IMR-90 (cell line): ENCODE measurements at regions not wholly inside any gene's neighbourhood (a gene's known extent, or its start where the extent isn't known, plus 50 kb on each side); places are given as distances from the start of the nearest gene placed in this dataset.

Experiments used
- ATAC-seq: fragments of 200-7000 bp; cut with Tn5 transposase; 2 replicates; pipeline ENCODE4 v1.9.1; 2020; ENCODE audit warnings: low read depth, mild to moderate bottlenecking, moderate library complexity
- BruUV-seq: library from RNA; stranded (reverse); fragments of 400-500 nt; replicated peaks from 2 replicates; lab custom pipeline; 2021; lab: Mats Ljungman, UMichigan
- CTCF ChIA-PET: fragments of 300-600 bp; formaldehyde crosslinking; extraction: SDS; loops from one replicate; lab custom pipeline; 2021; ENCODE audit warnings: antibody characterized with exemption; lab: Yijun Ruan, JAX
- POLR2A ChIA-PET: fragments of 300-600 bp; sonication (Branson Sonifier 250); formaldehyde crosslinking; loops from one replicate; lab custom pipeline; 2022; ENCODE audit warnings: antibody characterized with exemption; ENCODE audit not compliant: unreplicated experiment; lab: Charles Lee
- DNase-seq: peaks from one replicate; pipeline ENCODE4 v3.0.0; 2013
- H2AFZ ChIP-seq: replicated peaks from 2 replicates; pipeline ENCODE3; 2013; ENCODE audit warnings: low read length, mild to moderate bottlenecking; ENCODE audit not compliant: poor library complexity
- H2AK5ac ChIP-seq: 2 replicates; pipeline ENCODE4 v1.6.1; 2013; ENCODE audit warnings: low read depth, low read length, inconsistent platforms
- H2AK9ac ChIP-seq: replicated peaks from 2 replicates; pipeline ENCODE3; 2013; ENCODE audit warnings: mild to moderate bottlenecking, low read depth, low read length, moderate library complexity; ENCODE audit not compliant: poor library complexity
- H2BK120ac ChIP-seq: 2 replicates; pipeline ENCODE4 v1.6.1; 2013; ENCODE audit warnings: low read depth, low read length, inconsistent platforms
- H2BK15ac ChIP-seq: 3 replicates; pipeline ENCODE4 v1.6.1; 2013; ENCODE audit warnings: low read depth, low read length, inconsistent platforms
- H2BK20ac ChIP-seq: 2 replicates; pipeline ENCODE4 v1.6.1; 2013; ENCODE audit warnings: low read depth, mild to moderate bottlenecking, inconsistent platforms, low read length, moderate library complexity
- H2BK5ac ChIP-seq: 2 replicates; pipeline ENCODE4 v1.6.1; 2013; ENCODE audit warnings: mild to moderate bottlenecking, low read depth, low read length, inconsistent platforms; ENCODE audit not compliant: poor library complexity, severe bottlenecking
- H3K14ac ChIP-seq: replicated peaks from 2 replicates; pipeline ENCODE4 v1.6.1; 2013; ENCODE audit warnings: low read depth, low read length, inconsistent platforms
- H3K18ac ChIP-seq: 2 replicates; pipeline ENCODE4 v1.6.1; 2013; ENCODE audit warnings: low read depth, low read length, control low read depth
- H3K23ac ChIP-seq: 2 replicates; pipeline ENCODE4 v1.6.1; 2013; ENCODE audit warnings: low read depth, low read length, inconsistent platforms
- H3K27ac ChIP-seq: 2 replicates; pipeline ENCODE4 v1.5.1; 2013; ENCODE audit warnings: mild to moderate bottlenecking, control low read depth, low read length; ENCODE audit not compliant: insufficient read depth
- H3K27me3 ChIP-seq: 2 replicates; pipeline ENCODE4 v1.6.1; 2013; ENCODE audit warnings: low read length; ENCODE audit not compliant: control insufficient read depth, insufficient read depth
- H3K36me3 ChIP-seq: 2 replicates; pipeline ENCODE4 v1.6.1; 2013; ENCODE audit warnings: low read length, mixed read lengths; ENCODE audit not compliant: control insufficient read depth, insufficient read depth
- H3K4ac ChIP-seq: 2 replicates; pipeline ENCODE4 v1.6.1; 2013; ENCODE audit warnings: low read depth, low read length, inconsistent platforms
- H3K4me1 ChIP-seq: 2 replicates; pipeline ENCODE4 v1.6.1; 2013; ENCODE audit warnings: low read length, mixed read lengths; ENCODE audit not compliant: control insufficient read depth, insufficient read depth
- H3K4me2 ChIP-seq: 2 replicates; pipeline ENCODE4 v1.6.1; 2013; ENCODE audit warnings: low read depth, mild to moderate bottlenecking, control low read depth, low read length, moderate library complexity
- H3K4me3 ChIP-seq: 2 replicates; pipeline ENCODE4 v1.5.1; 2013; ENCODE audit warnings: low read depth, mild to moderate bottlenecking, control low read depth, low read length, moderate library complexity; ENCODE audit not compliant: insufficient read depth
- H3K56ac ChIP-seq: 2 replicates; pipeline ENCODE4 v1.6.1; 2013; ENCODE audit warnings: low read length, inconsistent platforms; ENCODE audit not compliant: insufficient read depth; ENCODE audit errors: extremely low read depth
- H3K79me1 ChIP-seq, 2 experiments: 2 replicates each; pipeline ENCODE4 v1.6.1; 2013; ENCODE audit warnings: low read length in 2 of 2, inconsistent platforms in 1 of 2, low read depth in 1 of 2
- H3K9ac ChIP-seq: 2 replicates; pipeline ENCODE4 v1.6.1; 2013; ENCODE audit warnings: low read depth, low read length, control low read depth
- H3K9me1 ChIP-seq: 2 replicates; pipeline ENCODE4 v1.6.1; 2013; ENCODE audit warnings: low read length, inconsistent platforms; ENCODE audit not compliant: insufficient read depth
- H3K9me3 ChIP-seq: 2 replicates; pipeline ENCODE4 v1.6.1; 2013; ENCODE audit warnings: low read length; ENCODE audit not compliant: control insufficient read depth, insufficient read depth
- H4K20me1 ChIP-seq: 2 replicates; pipeline ENCODE4 v1.6.1; 2013; ENCODE audit warnings: low read length, inconsistent platforms; ENCODE audit not compliant: insufficient read depth
- H4K5ac ChIP-seq: 2 replicates; pipeline ENCODE4 v1.6.1; 2013; ENCODE audit warnings: mild to moderate bottlenecking, low read depth, low read length, control low read depth
- H4K8ac ChIP-seq, 2 experiments: 2 replicates each; pipeline ENCODE4 v1.6.1; 2013; ENCODE audit warnings: low read depth in 2 of 2, low read length in 2 of 2, control low read depth in 1 of 2, inconsistent platforms in 1 of 2
- H4K91ac ChIP-seq: 2 replicates; pipeline ENCODE4 v1.6.1; 2013; ENCODE audit warnings: low read depth, low read length, inconsistent platforms; ENCODE audit not compliant: insufficient read depth
- BHLHE40 ChIP-seq: fragments of 150-350 bp; IDR thresholded peaks from 2 replicates; pipeline ENCODE4 v1.6.1; 2016; ENCODE audit warnings: mild to moderate bottlenecking, low read depth, low read length
- CEBPB ChIP-seq: IDR thresholded peaks from 2 replicates; pipeline ENCODE4 v1.6.1; 2012; ENCODE audit warnings: low read depth, low read length, improper control_type of control experiment
- CHD1 ChIP-seq: IDR thresholded peaks from 2 replicates; pipeline ENCODE4 v1.6.1; 2012; ENCODE audit warnings: low read depth, low read length, improper control_type of control experiment
- NFE2L2 ChIP-seq: fragments of 150-350 bp; IDR thresholded peaks from 2 replicates; pipeline ENCODE4 v1.6.1; 2016; ENCODE audit warnings: low read depth, mild to moderate bottlenecking, low read length
- SMC3 ChIP-seq: fragments of 150-350 bp; IDR thresholded peaks from 2 replicates; pipeline ENCODE4 v1.6.1; 2016; ENCODE audit warnings: low read depth, mild to moderate bottlenecking, antibody characterized with exemption, low read length, moderate library complexity
- WGBS, 2 experiments: methylation state at CpG; one replicate each; pipeline versions ENCODE4 v1.1.5 to v1.1.7; 2013; ENCODE audit warnings: missing lambda C conversion rate in 2 of 2; ENCODE audit not compliant: insufficient read length in 1 of 2; ENCODE audit errors: extremely low coverage in 2 of 2; 5-methylcytosine and 5-hydroxymethylcytosine counted together
- dilution Hi-C: fragments of 300-500 bp; cut with HindIII; formaldehyde crosslinking; loops from one replicate; pipeline ENCODE4 v1.14.3; 2018; ENCODE audit warnings: low sequenced_read_pairs; ENCODE audit not compliant: unreplicated experiment
- in situ Hi-C: fragments of 300-500 bp; cut with MboI; formaldehyde crosslinking; loops from 3 replicates; pipeline ENCODE4 v1.14.3; 2019; ENCODE audit warnings: low sequenced_read_pairs, inconsistent platforms, mixed read lengths
- intact Hi-C: fragments of 100-400 bp; cut with micrococcal nuclease; formaldehyde crosslinking; loops from 2 replicates; pipeline ENCODE4 v1.10.0; 2022
- TF ChIP-seq, protein P1 (sequence below): fragments of 150-350 bp; IDR thresholded peaks from 2 replicates; pipeline ENCODE4 v1.6.1; 2016; ENCODE audit warnings: low read depth, mild to moderate bottlenecking, low read length, moderate library complexity, borderline replicate concordance
- TF ChIP-seq, protein P2 (sequence below): conservative IDR thresholded peaks from 2 replicates; pipeline ENCODE4 v1.5.1; 2012; ENCODE audit warnings: mild to moderate bottlenecking, low read depth, low read length, improper control_type of control experiment

DNA sequence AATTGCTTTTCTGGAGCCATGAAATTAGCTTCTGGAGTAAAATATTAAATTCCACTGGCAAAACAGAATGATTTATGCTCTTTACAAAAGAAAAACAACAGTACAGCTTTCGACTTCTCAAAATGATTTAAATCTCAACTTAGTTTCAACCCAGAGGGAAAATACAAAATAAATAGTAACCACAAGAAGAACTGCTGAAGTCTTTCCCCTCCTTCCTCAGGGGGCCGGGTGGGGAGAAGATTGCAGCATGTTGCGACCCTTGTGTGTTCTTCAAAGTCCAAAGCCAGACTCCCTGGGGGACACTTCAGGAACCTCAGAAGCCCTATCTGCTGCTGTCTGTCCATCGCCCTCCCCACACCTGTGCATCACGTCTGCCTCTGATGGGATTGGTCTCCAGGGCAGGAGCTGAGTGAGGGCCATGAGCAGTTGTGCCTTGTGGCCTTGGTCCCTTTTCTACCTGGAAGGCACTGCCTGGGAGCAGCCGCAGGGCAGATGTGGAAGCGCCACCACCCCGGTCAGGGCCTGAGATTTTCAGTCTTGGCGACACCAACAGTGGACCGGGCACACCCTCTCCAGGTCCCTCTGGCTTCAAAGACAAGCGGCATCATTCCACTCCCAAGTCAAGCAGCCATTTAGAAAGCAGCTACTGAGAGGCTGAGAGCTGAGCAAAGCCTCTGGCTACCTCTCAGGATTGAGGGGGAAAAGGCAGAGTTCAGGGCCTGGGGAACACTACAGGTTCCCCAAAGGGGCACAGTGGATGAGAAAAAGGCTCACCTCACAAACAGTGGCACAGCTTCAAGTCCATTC is 210.1 kb upstream of the RAB6C start:
- Histone ChIP-seq H3K4ac (no peak overlapping the region), H3K79me1 (no peaks in the 10 kb centered on the region), H3K27ac (no peak overlapping the region), H2AK9ac (no peak overlapping the region), H3K9me3 (peaks cover 16% of the 10 kb centered on the region; the same call in 1 of the 2 replicates), H3K36me3 (no peaks in the 10 kb centered on the region), H3K56ac (no peak overlapping the region), H3K18ac (no peak overlapping the region), H2BK5ac (no peak overlapping the region), H3K9ac (no peak overlapping the region), H3K4me3 (no peak overlapping the region), H3K27me3 (no peaks in the 10 kb centered on the region), H3K9me1 (no peaks in the 10 kb centered on the region), H4K91ac (no peak overlapping the region), H3K4me1 (no peaks in the 10 kb centered on the region), H3K23ac (no peak overlapping the region), H2BK120ac (no peak overlapping the region), H2BK15ac (no peak overlapping the region), H4K5ac (no peak overlapping the region), H2AFZ (no peak overlapping the region), H2BK20ac (no peak overlapping the region), H3K4me2 (no peak overlapping the region), H4K20me1 (no peaks in the 10 kb centered on the region), H3K14ac (no peak overlapping the region), H2AK5ac (no peak overlapping the region), H4K8ac (no peak overlapping the region)
- no peak for TF ChIP-seq SMC3
- no peak for TF ChIP-seq CEBPB
- TF ChIP-seq, protein P1, sequence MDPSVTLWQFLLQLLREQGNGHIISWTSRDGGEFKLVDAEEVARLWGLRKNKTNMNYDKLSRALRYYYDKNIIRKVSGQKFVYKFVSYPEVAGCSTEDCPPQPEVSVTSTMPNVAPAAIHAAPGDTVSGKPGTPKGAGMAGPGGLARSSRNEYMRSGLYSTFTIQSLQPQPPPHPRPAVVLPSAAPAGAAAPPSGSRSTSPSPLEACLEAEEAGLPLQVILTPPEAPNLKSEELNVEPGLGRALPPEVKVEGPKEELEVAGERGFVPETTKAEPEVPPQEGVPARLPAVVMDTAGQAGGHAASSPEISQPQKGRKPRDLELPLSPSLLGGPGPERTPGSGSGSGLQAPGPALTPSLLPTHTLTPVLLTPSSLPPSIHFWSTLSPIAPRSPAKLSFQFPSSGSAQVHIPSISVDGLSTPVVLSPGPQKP: no peak
- TF ChIP-seq NFE2L2: no peak
- no peak for TF ChIP-seq CHD1
- TF ChIP-seq BHLHE40: no peak
- TF ChIP-seq, protein P2, sequence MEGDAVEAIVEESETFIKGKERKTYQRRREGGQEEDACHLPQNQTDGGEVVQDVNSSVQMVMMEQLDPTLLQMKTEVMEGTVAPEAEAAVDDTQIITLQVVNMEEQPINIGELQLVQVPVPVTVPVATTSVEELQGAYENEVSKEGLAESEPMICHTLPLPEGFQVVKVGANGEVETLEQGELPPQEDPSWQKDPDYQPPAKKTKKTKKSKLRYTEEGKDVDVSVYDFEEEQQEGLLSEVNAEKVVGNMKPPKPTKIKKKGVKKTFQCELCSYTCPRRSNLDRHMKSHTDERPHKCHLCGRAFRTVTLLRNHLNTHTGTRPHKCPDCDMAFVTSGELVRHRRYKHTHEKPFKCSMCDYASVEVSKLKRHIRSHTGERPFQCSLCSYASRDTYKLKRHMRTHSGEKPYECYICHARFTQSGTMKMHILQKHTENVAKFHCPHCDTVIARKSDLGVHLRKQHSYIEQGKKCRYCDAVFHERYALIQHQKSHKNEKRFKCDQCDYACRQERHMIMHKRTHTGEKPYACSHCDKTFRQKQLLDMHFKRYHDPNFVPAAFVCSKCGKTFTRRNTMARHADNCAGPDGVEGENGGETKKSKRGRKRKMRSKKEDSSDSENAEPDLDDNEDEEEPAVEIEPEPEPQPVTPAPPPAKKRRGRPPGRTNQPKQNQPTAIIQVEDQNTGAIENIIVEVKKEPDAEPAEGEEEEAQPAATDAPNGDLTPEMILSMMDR: no peak
- no peak for ATAC-seq
- dilution Hi-C loops: no loop called here
- ChIA-PET POLR2A (no interaction called here), CTCF (no interaction called here)
- intact Hi-C loops: no loop called here
- no TSS peak for BruUV-seq
- in situ Hi-C loops: no loop called here
- 85% methylated on average over 6 of the region's 11 CpGs; no CpG with 5 or more reads in 1 of the 2 experiments for WGBS, 2 experiments
- DNase-seq: no peak
